ENCODE measurements at regions not wholly inside any gene's neighbourhood (a gene's known extent, or its start where the extent isn't known, plus 50 kb on each side); places are given as distances from the start of the nearest gene placed in this dataset.
A peak's percentile ranks its signal among the peaks of the same experiment; 100 is the strongest.

DNA sequence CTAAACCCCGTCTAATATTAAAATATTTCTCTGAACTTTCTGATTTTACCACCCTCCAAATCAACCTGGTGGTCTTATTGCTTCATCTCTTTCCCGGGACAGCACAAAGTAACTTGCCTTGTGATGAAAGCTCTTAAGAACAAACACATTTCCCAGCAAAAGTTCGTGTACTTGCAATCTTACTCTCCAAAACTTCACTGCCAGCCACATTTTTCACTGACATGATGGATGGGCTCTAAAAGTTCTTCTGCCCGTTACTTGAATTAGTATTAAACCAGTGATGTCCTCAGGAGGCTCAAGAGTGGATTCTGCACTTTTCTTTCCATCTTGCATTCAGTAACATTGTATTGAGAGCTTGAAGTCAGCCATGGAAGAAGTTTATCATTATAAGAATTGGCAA is 731.6 kb upstream of the GJE1 start:
- no peak for TF ChIP-seq POLR2A (IDR thresholded peaks at IDR 0.05)
- TF ChIP-seq, protein P1, sequence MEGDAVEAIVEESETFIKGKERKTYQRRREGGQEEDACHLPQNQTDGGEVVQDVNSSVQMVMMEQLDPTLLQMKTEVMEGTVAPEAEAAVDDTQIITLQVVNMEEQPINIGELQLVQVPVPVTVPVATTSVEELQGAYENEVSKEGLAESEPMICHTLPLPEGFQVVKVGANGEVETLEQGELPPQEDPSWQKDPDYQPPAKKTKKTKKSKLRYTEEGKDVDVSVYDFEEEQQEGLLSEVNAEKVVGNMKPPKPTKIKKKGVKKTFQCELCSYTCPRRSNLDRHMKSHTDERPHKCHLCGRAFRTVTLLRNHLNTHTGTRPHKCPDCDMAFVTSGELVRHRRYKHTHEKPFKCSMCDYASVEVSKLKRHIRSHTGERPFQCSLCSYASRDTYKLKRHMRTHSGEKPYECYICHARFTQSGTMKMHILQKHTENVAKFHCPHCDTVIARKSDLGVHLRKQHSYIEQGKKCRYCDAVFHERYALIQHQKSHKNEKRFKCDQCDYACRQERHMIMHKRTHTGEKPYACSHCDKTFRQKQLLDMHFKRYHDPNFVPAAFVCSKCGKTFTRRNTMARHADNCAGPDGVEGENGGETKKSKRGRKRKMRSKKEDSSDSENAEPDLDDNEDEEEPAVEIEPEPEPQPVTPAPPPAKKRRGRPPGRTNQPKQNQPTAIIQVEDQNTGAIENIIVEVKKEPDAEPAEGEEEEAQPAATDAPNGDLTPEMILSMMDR (IDR thresholded peaks at IDR 0.05), result no peak
- peak; percentile 40 for TF ChIP-seq POLR2AphosphoS5 (IDR thresholded peaks at IDR 0.05)
